ENCODE measurements at regions not wholly inside any gene's neighbourhood (a gene's known extent, or its start where the extent isn't known, plus 50 kb on each side); places are given as distances from the start of the nearest gene placed in this dataset.
"Not testable (repeated sequence)": the region's sequence is repeated elsewhere in the genome, so short reads cannot be mapped to it uniquely, and the experiment has no call there.

DNA sequence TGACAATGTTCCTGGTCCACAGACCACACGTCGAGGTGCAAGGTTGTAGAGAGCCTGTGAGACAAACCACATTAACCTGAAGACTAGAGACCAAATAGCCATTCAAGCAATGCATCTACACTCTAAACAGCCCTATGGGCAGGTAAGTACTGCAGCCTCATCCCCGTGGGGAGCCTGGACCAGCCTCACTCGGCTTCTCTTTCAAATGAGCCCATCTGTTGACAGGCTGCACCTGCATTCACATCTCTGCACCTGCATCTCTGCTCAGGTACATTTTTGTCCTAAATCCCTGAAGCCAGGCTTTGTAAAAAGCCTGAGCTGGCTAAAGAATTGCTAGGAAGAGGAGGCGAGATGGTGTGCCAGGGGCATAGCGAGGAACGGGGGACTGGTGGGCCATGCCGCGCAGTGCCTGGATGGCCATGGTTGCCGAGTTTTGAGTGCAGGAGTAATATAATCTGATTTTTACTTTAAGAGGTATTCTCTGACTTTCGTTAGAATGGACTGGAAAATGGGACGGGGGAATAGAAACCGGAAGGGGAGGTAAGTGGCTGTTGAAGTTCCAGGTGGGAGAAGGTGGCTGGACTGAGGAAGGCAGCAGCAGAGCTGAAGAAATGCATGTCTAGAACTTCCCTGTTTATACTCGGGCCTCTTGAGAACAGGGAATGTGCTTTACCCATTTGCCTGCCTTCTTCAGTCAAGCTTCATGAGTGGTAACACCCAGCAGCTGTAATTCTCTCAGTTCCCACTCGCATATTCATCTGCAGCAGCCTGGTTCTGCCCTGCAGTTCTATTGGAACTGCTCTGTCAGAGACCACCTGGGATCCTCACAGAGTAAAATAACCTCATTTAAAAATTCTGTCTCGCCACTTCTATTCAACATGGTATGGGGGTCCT is 226.4 kb downstream of the OPA1 start:
- intact Hi-C loops (cut with DNase I), result no loop called here
- DNase-seq (no peak), ATAC-seq (no peak)

DNA sequence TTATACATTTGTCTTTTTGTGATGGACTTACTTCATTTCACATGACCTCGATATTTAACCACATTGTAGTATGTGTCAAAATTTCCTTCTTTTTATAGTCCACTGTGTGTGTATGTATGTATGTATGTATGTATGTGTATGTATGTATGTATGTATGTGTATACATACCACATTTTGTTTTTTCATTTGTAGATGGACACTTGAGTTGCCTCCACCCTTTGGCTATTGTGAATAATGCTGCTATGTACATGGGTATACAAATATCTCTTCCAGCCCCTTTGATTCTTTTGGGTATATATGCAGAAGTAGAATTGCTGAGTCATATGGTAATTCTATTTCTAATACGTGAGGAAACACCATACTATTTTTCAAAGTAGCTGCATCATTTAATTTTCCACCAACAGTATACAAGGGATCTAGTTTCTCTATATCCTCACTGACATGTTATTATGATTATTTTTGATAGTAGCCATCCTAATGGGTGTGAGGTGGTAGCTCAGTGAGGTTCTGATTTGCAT is 228.2 kb downstream of the OPA1 start:
- intact Hi-C loops (cut with DNase I), result no loop called here
- DNase-seq (no peak), ATAC-seq (no peak)

DNA sequence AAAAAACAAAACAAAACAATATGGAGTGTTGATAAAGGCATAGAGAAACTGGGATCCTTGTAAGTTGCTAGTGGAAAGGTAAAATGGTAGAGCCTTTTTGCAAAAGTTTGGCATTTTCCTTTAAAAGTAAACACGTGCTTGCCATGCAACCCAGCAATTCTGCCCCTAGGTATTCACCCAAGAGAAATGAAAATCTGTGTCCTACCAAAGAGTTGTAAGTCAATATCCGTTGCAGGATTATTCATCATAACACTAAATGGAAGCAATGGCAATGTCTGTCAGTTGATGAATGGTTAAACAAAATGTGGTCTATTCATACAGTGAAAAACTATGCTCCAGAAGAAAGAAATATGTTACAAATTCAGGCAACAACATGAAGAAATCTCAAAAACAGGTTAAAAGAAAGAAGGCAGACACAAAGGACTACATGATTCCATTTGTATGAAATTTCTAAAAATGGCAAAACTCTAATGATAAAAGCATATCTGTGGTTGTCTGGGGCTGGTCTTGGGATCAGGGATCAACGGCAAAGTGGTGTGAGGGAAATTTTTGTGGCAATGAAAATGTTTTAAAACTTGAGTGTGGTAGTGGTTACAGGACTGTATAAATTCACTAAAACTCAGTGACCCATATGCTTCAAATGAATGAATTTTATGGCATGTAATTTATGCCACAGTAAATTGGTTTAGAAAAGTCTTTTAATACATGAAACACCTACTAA is 229.6 kb downstream of the OPA1 start:
- ATAC-seq (no peak), DNase-seq (no peak)
- intact Hi-C loops (cut with DNase I), result no loop called here

DNA sequence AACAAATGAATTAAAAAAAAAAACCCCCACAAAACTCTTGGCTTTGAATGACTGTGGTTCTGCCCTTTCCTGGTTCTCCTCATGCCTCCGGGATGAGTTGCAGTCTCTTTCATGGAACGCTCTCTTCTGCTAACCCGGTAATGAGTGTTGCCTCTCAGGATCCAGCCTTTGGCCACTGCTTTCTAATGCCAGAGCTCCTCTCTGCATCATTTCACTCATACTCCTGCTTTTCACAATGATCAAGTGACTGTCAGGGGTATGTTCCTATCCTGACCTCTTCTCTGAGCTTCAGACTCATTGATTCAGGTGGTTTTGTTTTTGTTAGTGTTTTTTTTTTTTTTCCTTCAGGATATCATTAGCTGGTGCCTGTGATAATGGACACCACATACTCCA is 230.2 kb downstream of the OPA1 start:
- DNase-seq; ATAC-seq; intact Hi-C loops (cut with DNase I): not testable (repeated sequence)

DNA sequence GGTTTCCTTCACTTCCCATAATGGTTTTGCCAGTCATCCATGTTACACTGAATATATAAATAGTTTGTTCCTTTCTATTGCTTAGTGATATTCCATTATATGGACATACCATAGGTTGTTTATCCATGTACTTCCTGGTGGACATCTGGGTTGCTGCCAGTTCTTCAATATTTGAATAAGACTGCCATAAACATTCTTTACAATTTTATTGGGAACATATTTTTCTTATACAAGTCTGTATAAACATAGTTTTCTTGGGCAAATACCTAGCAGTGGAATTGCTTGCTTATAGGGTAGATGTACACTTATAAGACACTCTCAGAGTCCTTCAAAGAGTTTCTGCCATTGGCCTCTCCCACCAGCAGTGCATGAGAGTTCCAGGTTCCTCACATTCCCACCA is 231.4 kb downstream of the OPA1 start:
- intact Hi-C loops (cut with DNase I), result no loop called here
- DNase-seq, result no peak
- ATAC-seq, result no peak

DNA sequence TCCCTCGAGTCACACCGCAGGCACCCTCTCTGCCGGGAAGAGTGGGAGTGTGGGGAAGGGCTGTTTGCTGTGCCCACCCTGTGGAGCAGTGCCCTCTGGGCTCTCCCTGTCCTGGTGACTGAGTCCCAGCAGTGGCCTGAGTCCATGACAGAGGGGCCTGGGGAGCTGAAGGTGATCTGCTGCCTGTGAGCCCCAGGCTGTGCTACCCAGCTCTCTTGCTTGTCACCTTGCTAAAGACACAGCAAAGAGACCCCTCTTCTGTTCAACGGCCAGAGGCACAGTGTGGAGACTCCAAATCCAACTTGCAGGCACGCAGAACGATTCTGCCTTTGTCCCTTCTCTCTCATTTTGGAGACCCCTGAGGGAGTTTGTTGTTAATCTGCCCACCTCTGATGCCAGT is 232.6 kb downstream of the OPA1 start:
- no peak for ATAC-seq
- DNase-seq, result no peak
- intact Hi-C loops (cut with DNase I), result no loop called here

- ATAC-seq (peak; percentile 72 to 92), DNase-seq (no peak)
- intact Hi-C loops (cut with DNase I), result no loop called here
Measured at GRCh38 chr3:193826159-193826795, 233.3 kb downstream of the OPA1 start.

- intact Hi-C loops (cut with DNase I), result no loop called here
- no peak for DNase-seq
- no peak for ATAC-seq
Measured at GRCh38 chr3:193827040-193827669, 234.1 kb downstream of the OPA1 start.

DNA sequence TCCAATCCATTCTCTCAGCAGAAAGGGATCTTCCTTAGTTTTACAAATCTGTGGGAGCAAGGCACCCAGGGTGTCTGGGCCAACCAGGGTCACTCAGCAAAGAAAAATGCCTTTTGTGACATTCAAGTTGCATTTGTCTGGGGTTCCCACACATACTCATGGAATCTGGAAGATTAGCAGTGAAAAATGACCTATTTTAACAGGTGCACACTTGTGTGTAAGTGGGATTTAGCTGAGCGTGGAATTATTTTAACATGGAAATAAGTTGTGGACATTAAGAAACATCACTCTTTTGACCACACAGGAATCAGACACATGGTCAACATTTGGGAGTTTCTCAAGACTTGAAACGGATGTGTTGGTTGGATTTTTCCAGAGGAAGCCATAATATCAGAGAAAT is 234.9 kb downstream of the OPA1 start:
- intact Hi-C loops (cut with DNase I), result no loop called here
- no peak for DNase-seq
- no peak for ATAC-seq

DNA sequence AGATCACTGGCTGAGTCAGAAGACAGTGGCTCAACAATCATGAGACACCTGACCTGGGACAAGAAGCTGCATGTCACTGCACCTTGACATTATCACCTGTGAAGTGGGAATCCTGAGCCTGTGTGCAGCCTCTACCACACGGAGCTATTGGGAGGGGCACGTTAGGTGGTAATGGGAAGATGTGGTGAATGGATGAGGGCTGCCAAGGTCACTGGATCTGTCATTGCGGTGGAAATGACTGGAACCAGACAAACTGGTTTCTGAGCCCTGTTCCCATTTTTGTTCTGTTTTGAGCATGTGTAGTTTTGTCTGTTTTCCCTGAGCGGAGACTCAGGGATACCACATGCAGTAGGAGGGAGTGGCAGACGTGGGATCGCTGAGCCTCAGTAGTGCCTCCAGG is 235.5 kb downstream of the OPA1 start:
- DNase-seq (no peak), ATAC-seq (no peak)
- intact Hi-C loops (cut with DNase I), result no loop called here

- no peak for ATAC-seq
- intact Hi-C loops (cut with DNase I), result no loop called here
- DNase-seq, result no peak
Measured at GRCh38 chr3:193829781-193830180, 236.8 kb downstream of the OPA1 start.

DNA sequence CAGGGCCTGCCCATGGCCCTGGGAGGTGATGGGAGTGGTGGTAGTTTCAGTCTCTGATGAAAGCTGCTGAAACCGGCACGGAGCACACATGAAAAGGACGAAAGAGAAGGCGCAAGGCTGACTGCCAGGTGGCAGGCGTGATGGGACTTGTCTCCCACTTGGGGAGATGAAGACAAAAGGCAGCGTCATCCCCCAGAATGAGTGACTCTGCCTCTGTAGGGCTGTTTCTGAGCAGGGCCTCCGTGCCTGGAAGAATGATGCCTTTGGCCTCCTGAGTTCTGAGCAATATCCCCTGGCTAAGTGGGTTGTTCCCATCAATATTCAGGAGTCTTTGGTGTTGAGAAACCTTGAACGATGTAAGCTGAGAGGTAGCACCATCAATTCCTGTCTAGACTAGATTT is 237.8 kb downstream of the OPA1 start:
- ATAC-seq (no peak), DNase-seq (no peak)
- intact Hi-C loops (cut with DNase I), result no loop called here

DNA sequence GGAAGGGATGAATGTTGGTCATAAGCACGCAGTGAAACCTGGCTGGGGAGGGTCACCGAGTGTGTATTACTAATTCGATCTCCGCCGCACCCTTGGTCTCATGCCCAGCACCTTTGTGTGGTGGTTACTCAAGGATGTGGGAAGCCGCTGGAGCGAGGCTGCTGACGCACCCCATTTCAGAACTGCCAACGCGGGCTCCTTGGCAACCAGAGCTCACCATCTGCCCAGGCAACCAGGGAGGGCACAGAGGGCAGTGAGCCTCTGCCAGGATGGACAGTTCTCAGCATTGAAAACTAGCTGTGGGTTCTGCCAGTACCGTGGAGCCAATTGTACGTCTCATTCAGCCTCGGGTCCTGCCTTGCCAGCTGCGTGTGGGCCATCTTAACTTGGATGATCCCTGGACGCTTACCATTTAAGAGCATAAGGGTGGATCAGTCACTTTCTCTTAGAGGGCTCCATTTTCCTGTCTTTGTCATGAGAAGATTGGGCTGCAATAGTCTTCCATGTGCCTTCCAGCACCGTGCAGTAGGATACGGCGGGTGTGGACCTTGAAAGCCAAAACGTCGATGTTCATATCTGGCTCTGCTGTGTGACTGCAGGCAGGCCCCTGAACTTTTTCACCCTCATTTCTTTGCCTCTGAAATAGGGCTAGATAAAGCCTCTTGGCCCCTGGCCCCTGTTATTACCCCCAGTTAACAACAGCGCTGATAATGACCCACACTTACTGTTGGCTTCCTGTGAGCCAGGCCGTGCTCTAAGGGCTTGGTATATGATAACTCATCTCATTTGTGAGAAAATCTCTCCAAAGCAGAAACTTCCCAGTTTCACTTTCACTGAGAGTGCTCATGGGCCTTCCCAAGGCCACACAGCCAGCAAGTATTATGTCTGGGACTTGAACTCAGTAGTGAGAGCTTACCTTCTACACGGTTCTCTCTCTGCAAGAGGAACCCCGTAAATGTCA is 238.8 kb downstream of the OPA1 start:
- DNase-seq, result no peak
- intact Hi-C loops (cut with DNase I), result no loop called here
- peak in 1 of 2 donors; percentile 17 for ATAC-seq

- peak; percentile 18 to 64 for ATAC-seq
- intact Hi-C loops (cut with DNase I), result no loop called here
- no peak for DNase-seq
Measured at GRCh38 chr3:193832833-193833413, 239.9 kb downstream of the OPA1 start.

- ATAC-seq (no peak), DNase-seq (no peak)
- intact Hi-C loops (cut with DNase I), result no loop called here
Measured at GRCh38 chr3:193833592-193833991, 240.6 kb downstream of the OPA1 start.

GRCh38 chr3:193835414-193835813 is 242.4 kb downstream of the OPA1 start:
- DNase-seq (no peak), ATAC-seq (no peak)
- intact Hi-C loops (cut with DNase I), result no loop called here

- ATAC-seq, result no peak
- intact Hi-C loops (cut with DNase I), result no loop called here
Measured at GRCh38 chr3:193836511-193836910, 243.5 kb downstream of the OPA1 start.

GRCh38 chr3:193836918-193837317 is 243.9 kb downstream of the OPA1 start:
- intact Hi-C loops (cut with DNase I), result no loop called here
- DNase-seq, result no peak
- ATAC-seq, result no peak

More at GRCh38 chr3:193836511-193836910, 243.5 kb downstream of the OPA1 start:
- DNase-seq, result no peak
